ENCODE measurements at regions not wholly inside any gene's neighbourhood (a gene's known extent, or its start where the extent isn't known, plus 50 kb on each side); places are given as distances from the start of the nearest gene placed in this dataset.
"Not testable (repeated sequence)": the region's sequence is repeated elsewhere in the genome, so short reads cannot be mapped to it uniquely, and the experiment has no call there.

- DNase-seq (ENCODE audit: low read depth), result no peak
Measured at GRCh38 chr6:134667111-134667510, 282.8 kb downstream of the ALDH8A1 start.

GRCh38 chr6:134666125-134666524, 283.8 kb downstream of the ALDH8A1 start:
- DNase-seq (ENCODE audit: low read depth), result no peak

- no peak for DNase-seq (ENCODE audit: low read depth)
Measured at GRCh38 chr6:134665029-134665723, 284.7 kb downstream of the ALDH8A1 start.

- DNase-seq (ENCODE audit: low read depth), result no peak
Measured at GRCh38 chr6:134663800-134664535, 285.9 kb downstream of the ALDH8A1 start.

GRCh38 chr6:134663356-134663755, 286.5 kb downstream of the ALDH8A1 start:
- DNase-seq (ENCODE audit: low read depth), result no peak

- no peak for DNase-seq (ENCODE audit: low read depth)
Measured at GRCh38 chr6:134662077-134662700, 287.7 kb downstream of the ALDH8A1 start.

- not testable (repeated sequence) for DNase-seq (ENCODE audit: low read depth)
Measured at GRCh38 chr6:134659885-134660284, 290.0 kb downstream of the ALDH8A1 start.

- DNase-seq (ENCODE audit: low read depth), result no peak
Measured at GRCh38 chr6:134658596-134658995, 291.3 kb downstream of the ALDH8A1 start.

GRCh38 chr6:134657751-134658527, 292.0 kb downstream of the ALDH8A1 start:
- DNase-seq (ENCODE audit: low read depth), result no peak

GRCh38 chr6:134657343-134657742, 292.6 kb downstream of the ALDH8A1 start:
- DNase-seq (ENCODE audit: low read depth), result no peak

GRCh38 chr6:134654751-134655150, 295.1 kb downstream of the ALDH8A1 start:
- no peak for DNase-seq (ENCODE audit: low read depth)

- DNase-seq (ENCODE audit: low read depth), result no peak
Measured at GRCh38 chr6:134651519-134651918, 298.4 kb downstream of the ALDH8A1 start.

GRCh38 chr6:134647861-134648260, 302.0 kb downstream of the ALDH8A1 start:
- DNase-seq (ENCODE audit: low read depth), result no peak

- DNase-seq (ENCODE audit: low read depth), result no peak
Measured at GRCh38 chr6:134642819-134643218, 307.1 kb downstream of the ALDH8A1 start.

- no peak for DNase-seq (ENCODE audit: low read depth)
Measured at GRCh38 chr6:134642279-134642678, 307.6 kb downstream of the ALDH8A1 start.

- peak; percentile 62 for DNase-seq (ENCODE audit: low read depth)
Measured at GRCh38 chr6:134640975-134641429, 308.9 kb downstream of the ALDH8A1 start.

GRCh38 chr6:134640229-134640628, 309.7 kb downstream of the ALDH8A1 start:
- DNase-seq (ENCODE audit: low read depth), result no peak

- DNase-seq (ENCODE audit: low read depth), result no peak
Measured at GRCh38 chr6:134637847-134638437, 312.0 kb downstream of the ALDH8A1 start.

- no peak for DNase-seq (ENCODE audit: low read depth)
Measured at GRCh38 chr6:134637282-134637681, 312.6 kb downstream of the ALDH8A1 start.

GRCh38 chr6:134636186-134636799, 313.6 kb downstream of the ALDH8A1 start:
- no peak for DNase-seq (ENCODE audit: low read depth)

- DNase-seq (ENCODE audit: low read depth), result no peak
Measured at GRCh38 chr6:134634966-134635365, 314.9 kb downstream of the ALDH8A1 start.

Measured in activated T-cell treated with anti-CD3 and anti-CD28 coated beads for 48 hours (primary cell).